HG03432 (cell line): ENCODE measurements at regions not wholly inside any gene's neighbourhood (a gene's known extent, or its start where the extent isn't known, plus 50 kb on each side); places are given as distances from the start of the nearest gene placed in this dataset.
"Not testable (repeated sequence)": the region's sequence is repeated elsewhere in the genome, so short reads cannot be mapped to it uniquely, and the experiment has no call there.

Experiments used
- ATAC-seq: cut with Tn5 transposase; IDR thresholded peaks from one replicate; pipeline ENCODE4 v1.9.1; 2021; ENCODE audit warnings: mild to moderate bottlenecking, moderate library complexity; ENCODE audit not compliant: unreplicated experiment

DNA sequence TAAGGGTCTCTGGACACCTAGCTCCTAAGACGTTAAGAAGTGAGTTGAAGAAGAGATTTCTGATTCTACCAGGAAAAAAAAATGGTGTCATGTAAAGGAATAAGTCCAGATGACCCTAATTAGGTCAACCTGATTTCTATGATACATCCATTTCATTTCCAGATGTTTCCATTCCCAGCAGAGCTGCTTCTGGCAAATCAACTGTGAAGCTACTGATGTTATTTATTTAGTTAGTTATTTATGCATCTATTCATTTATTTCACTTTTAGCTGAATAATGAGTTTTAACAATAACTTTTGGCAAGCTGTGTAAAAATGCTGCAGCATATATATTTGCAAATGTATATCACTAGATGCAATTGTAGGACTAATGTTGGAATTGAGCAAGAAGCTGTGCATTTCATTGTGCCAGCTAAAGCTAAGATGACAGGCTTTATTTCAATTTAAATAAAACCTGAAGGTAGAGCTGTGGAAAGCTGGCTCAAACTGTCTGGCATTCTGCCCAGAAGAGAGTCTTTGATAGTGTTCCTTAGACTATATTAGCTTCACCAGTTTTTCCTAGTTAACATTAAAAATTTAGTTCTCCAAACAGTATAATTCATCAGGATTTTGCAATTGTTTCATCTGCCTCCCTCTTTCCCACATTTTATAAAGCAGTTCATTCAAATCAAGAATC is 1164.4 kb upstream of the ADGRL4 start:
- ATAC-seq: no peak

DNA sequence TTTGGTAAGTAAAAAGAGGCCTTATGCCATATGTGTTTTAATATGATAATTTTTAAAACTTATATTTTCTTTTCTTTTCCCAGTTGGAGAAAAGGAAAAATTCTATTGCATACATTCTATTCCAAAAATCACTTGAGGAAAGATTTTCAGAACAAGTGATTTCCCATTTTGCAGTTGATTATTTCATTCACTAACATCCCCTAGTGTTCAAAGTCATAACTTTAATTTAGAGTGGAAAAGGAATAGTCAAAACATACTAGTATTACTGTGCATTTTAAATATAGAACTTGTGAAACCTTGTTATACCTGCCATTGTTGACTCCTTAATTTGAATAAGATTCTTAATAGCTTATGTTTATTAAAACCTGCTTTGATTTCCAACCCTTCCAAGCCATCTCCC is 1157.6 kb upstream of the ADGRL4 start:
- no peak for ATAC-seq

DNA sequence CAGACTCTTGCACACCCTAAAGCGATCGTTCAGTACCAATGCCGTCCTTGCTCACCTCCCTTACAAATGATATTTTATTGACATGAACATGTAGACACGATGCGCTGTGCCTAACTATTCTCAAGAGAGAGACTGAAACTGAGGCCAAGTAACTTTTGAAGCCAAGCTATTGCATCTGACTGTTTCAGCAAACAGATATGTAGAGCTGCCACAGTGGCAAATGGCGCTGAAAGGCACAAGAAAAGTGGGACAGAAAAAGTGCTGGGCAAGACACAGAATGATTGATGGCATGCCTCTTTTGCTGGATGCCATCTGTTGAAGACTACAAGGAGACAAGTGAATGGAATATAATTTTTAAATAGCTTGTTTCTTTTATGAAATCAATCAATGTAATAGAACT is 1157.2 kb upstream of the ADGRL4 start:
- no peak for ATAC-seq

DNA sequence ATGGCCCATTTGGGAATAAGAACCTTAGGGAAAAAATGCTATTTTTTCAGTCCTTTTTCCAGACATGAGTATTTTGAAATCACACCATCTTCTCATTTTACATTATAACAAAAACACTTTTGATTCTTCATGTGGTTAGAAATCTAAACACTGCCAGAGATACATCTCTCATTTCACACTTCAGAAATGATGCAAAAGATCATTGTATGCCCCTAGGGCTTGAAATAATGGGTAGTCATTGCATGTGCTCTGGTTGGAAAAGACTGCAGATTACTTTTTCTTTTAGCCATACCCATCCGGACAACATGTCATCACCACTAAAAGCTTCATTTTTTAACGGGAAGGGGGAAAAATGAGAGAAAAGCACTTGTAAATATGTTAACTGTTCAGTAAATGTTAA is 1152.2 kb upstream of the ADGRL4 start:
- no peak for ATAC-seq

DNA sequence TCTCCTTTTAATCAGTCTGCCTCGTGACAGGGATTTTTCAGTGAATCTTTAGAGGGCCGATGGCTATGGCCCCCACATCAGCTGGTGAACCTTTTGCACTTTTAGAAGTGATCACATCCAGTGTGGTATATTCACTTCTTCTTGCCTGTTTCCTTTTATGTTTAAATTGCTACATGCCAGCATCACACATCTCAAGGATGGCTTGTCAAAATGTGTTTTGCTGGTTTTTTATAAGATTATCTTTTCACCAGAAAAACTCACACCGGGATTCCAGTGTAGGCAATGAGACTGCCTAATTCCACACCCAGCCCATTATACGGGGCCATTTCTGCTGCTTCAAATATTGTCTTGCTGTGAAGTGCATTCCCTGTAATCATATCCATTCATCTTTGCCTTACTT is 1151.7 kb upstream of the ADGRL4 start:
- ATAC-seq: no peak

DNA sequence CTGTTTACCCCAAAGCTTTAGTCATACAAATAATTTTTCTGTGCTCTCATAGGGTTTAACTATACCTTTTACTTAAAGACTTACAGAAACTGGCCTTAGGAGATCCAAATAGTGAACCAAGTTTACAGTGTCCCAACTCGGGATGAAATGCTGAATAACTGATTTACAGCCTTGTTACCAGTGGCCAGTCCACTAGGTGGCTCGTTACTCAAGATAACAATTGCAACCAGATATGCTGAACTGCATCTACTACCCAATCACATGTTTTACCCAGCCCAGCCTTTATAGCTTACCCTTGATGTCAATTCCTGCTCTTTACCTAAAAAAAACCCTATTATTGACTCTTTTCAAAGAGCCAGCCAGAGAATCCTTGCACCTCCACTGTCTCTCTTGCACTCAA is 1148.8 kb upstream of the ADGRL4 start:
- no peak for ATAC-seq

DNA sequence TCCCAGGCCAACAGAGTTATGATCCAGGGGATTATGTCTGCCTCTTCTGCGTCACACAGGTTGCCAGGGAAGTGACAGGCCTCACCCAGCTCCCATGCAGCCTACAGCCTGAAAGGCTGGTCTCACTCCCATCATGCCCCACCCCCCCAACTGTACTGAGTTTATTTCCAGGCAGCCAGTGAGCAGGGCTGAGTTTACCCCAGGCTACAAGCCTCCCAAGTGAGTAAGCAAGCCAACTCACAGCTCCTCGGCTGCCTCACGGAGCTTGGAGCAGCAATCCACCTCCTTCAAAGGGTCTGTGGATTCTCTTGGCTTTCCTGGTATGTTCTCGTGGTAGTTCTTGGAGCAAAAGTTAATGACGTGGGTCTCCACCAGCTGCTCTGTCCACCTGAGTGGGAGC is 1147.6 kb upstream of the ADGRL4 start:
- no peak for ATAC-seq

DNA sequence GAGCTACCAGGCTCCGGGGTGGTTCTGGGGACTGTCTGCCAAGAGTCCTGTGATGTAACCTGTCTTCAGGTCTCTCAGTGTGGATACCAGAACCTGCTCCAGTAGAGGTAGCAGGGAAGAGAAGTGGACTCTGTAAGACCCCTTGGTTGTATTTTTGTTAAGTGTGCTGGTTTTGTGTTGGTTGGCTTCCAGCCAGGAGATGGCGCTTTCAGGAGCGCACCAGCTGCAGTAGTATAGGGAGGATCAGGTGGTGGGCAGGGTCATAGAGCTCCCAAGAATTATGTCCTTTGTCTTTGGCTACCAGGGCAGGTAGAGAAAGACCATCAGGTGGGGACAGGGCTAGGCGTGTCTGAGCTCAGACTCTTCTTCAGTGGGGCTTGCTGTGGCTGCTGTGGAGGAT is 1147.2 kb upstream of the ADGRL4 start:
- ATAC-seq: no peak

DNA sequence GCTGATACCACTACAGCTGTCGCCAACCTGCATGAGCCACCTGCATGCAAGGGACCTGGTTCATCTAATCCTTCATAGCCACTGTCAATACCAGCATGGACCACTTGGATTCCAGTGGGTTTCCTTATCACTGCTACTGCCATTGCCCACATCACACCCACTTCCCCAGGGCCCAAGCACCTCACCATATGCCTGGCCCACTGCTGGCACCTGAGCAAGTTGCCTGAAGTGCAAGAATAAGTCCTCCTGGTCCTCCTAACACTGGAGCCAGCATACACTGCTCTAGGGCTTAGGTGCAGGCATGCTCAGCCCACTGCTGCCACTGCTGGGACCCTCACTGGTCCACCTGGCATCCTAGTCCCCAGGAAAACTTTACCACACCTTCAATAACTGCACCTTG is 1136.8 kb upstream of the ADGRL4 start:
- ATAC-seq: no peak

DNA sequence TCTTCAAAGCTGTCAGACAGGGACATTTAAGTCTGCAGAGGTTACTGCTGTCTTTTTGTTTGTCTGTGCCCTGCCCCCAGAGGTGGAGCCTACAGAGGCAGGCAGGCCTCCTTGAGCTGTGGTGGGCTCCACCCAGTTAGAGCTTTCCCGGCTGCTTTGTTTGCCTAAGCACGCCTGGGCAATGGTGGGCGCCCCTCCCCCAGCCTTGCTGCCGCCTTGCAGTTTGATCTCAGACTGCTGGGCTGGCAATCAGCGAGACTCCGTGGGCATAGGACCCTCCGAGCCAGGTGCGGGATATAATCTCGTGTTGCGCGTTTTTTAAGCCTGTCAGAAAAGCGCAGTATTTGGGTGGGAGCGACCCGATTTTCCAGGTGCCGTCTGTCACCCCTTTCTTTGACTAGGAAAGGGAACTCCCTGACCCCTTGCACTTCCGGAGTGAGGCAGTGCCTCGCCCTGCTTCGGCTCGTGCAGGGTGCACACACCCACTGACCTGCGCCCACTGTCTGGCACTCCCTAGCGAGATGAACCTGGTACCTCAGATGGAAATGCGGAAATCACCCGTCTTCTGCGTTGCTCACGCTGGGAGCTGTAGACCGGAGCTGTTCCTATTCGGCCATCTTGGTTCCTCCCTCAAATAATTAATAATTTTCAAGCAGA is 1131.5 kb upstream of the ADGRL4 start:
- not testable (repeated sequence) for ATAC-seq

DNA sequence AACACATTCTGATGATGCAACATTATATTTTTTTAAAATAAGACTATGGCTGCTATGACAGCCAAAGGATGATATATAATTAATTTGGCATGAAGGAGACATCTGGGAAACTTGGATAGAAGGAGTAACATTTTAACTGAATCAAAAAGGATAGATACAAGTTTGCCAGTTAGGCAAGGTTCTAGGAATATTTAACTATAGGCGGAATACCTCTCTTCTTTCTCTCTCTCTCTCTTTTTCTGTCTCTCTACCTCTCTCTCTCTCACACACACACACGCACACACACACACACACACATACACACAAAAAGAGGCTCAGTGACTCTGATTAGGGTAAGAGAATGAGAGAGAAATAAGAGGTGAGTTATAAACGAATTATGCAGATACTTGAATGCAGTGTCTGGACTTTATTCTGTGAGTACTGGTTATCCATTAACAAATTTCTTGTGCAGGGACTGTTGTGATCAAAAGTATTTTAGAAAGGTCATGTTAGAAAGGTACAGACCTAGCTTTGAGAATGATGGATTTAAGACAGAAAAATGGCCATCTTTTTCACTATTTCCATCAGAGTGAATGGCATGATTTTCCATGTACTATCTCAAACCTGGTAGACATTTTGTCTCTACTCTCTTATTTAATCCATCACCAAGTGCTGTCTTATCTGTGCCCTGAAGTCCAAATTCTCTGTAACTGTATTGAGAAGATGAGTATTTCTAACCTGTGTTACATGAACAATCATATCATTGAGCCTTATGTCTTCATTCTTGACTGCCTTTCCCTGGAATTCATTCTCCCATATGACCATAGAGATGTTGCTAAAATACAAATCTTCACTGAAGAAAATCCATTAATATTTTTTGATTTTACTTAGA is 1106.9 kb upstream of the ADGRL4 start:
- ATAC-seq: no peak

DNA sequence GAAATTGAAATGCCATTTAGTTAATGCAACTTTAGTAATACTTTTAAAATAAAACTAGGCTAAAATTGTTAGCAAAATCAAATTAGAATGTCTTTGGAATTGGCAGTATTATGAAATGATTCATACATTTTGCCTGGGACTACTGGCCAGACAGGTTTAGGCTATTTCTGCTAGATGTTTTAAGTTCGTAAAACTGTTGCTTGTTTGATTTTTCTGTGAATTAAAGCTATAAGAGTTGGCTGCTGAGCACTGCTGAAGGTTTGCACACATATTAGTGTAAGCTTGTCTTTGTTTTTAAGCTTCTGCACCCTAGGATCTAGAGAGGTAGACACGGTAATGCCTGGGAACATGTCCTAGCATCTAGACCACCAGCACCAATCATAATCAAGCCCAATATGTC is 1094.6 kb upstream of the ADGRL4 start:
- ATAC-seq: no peak

DNA sequence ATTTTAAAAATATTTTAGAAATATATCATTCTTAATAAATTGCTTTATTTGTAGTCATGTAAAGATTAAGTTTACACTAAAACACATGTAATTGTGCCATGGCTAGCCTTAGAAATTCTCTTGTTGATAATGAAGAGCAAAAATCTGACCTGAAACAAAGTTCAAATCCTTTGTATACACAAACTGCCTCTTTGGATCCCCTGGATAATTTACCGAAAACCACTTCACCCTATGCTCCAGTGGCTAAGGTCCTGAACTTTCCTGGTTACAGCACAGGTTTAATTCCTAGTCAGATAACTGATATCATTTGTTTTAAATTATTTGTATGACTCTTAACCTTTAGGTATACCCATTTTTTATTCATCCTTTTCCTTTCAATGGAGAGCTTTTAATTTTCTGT is 1093.2 kb upstream of the ADGRL4 start:
- no peak for ATAC-seq

DNA sequence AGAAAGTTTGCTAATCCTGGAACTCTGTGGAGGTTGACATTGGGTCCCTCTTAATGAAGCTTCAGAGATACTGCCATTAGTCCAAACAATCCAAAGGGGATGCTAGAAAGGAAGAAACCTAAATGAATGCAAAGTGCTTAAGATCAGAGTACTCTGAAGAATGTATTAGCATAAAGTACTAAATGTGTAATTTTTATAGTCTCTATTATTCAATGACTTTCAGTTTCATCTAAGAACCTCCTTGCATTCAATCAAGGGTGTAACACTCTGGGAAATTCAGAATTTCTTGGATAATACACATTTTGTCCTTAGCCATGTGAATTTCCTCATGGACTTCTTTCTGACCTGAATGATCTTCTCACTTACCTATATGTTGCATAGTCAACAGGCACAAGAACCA is 1078.5 kb upstream of the ADGRL4 start:
- no peak for ATAC-seq

DNA sequence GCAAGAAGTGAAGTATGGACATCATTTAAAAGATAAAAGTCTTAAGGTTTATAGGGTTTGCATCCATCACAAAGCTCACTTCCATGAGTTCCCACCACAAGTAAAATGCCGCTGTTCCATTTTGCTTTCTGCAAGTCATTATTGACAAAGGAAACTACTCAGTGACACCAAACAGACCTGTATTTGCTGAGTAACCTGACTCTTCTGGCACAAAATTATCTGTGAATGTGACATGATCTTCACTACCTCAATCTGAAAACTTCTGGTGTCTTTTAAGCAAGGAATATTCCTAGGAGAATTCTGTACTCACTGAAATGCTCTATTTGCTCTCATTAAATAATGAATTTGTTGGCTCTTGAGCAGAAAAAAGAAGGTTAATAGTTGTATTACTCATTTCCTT is 1077.4 kb upstream of the ADGRL4 start:
- no peak for ATAC-seq

DNA sequence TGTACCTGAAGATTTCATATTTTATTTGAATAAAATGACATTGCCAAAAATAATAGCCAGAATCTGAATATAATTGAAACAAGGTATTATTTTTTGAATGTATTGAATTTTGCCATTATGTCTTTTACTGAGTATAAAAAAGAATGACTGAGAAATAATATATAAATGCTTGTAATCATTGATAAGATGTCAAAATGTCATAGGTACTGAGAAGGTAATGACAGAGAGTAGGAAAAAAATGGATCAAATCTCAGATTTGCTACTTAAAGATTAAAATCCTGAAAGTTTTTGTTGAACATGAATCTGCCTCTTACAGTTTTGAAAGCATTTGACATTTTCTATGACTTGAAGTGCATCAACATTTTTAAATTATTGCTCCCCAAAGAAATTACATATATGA is 1069.9 kb upstream of the ADGRL4 start:
- ATAC-seq: no peak

DNA sequence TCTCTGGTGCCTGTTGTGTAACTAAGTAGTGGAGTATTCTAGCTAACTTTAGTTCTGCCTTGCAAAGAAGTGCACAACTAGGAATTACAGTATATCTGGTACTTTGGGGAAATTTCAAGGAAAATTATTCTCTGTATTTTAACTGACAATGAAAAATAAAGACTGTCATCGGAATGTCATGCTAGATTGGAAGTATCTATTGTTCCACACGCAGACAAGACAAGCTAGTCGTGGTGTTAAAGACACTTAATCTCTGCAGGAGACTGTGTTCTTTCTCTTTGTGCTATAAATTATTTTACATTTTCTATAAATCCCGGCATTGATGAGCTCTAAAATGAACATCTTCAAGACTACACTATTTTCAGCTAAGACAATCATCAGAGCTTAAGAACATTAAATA is 1068.8 kb upstream of the ADGRL4 start:
- ATAC-seq: no peak

DNA sequence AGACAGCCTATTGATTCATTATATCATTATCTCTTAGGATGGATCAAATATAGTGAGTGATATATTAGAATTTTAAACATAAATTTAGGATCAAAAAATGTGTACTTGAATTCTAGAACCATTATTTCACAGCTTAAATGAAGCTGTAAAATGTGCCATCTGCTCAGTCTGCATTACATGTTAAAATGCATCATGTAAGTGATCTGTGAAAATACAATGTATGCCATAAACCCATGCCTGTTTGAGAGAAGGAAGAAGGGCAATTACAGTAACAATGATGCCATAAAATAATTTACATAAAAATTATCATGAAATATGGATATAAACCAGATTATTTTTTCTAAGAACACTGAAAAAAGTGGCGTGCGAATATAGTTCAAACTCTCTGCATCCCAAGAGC is 1066.0 kb upstream of the ADGRL4 start:
- ATAC-seq: no peak

DNA sequence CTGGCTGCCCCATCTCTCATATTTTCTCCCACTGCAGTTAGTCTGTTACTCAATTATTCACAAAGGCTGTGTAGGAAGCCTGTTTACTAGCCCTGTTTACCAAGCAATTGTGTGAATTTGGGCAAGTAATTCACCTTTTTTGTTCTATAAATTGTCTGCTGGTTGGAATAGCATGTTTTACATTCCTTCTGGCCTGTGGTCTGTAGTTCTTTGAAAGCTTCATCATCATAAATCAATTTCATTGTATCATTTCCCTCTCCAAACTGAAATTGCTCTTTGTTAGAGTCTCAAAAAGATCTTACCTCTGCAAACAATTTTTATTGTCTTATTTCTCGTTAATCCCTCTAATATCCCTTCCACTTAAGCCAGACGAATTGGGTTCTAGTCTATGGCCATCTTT is 1059.5 kb upstream of the ADGRL4 start:
- no peak for ATAC-seq

DNA sequence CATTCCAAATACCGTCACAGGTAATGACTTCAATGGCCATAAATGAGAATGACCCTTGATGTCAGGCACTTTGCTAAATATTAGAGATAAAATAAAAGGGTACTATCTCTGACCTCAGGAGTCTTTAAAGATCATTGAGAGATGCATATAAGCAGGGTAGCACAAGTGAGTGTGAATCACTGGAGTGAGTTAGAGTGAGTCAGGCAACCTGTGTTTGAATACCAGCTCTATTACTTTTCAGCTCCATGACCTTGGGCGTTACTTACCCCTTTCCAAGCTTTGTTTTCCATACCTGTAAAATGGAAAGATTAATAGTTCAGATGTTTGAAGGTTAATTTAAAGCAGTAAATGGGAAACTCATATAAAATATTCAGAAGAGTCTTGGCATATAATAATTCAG is 1058.0 kb upstream of the ADGRL4 start:
- no peak for ATAC-seq

DNA sequence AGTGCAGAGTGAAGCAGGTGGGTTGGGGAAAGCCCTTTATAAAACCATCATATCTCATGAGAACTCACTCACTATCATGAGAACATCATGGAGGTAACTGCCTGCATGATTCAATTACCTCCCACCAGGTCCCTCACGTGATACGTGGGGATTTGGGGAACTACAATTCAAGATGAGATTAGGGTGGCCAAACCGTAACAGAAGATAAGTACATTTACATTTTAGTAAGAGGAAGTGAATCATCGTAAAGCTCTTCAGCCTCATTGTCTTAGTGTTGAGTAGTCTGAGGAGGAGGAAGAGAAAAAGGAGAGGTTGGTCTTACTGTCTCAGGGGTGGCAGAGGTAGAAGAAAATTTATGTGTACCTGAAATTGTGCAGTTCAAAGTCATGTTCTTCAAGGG is 1053.4 kb upstream of the ADGRL4 start:
- no peak for ATAC-seq

DNA sequence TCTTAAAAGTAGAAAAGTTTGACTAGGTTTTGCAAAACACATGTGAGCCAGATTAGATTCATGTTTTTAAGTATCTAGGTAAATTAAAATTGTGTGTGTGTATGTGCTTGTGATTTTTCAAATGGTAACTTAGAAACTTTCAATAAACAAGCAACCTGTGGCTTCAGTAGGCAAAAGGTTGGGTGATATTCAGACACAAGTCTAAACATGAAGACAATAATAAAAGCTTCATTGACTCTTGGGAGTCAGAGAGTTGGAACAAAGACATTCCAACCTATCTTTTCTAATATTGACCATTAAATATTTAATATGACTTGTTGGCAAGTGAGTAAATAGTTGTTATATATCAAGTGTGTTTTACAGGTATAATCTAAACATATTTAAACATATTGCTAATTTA is 1049.6 kb upstream of the ADGRL4 start:
- no peak for ATAC-seq
